ENCODE measurements at regions not wholly inside any gene's neighbourhood (a gene's known extent, or its start where the extent isn't known, plus 50 kb on each side); places are given as distances from the start of the nearest gene placed in this dataset.

GRCh38 chr6:91590191-91590590, 1003.3 kb upstream of the MAP3K7 start:
- Mint-ChIP-seq H3K36me3 (ENCODE audit: low read depth) (no peaks in the 10 kb centered on the region), H3K27me3 (ENCODE audit: low read depth) (no peaks in the 10 kb centered on the region), H3K27ac (no peak overlapping the region), H3K4me1 (ENCODE audit: low read depth) (no peaks in the 10 kb centered on the region), H3K9me3 (no peaks in the 10 kb centered on the region), H3K4me3 (ENCODE audit: low read depth) (no peak overlapping the region)
- no peak for DNase-seq (ENCODE audit: low spot score)
- intact Hi-C loops (cut with micrococcal nuclease), result no loop called here

GRCh38 chr6:91580635-91581034, 993.8 kb upstream of the MAP3K7 start:
- no peak for DNase-seq (ENCODE audit: low spot score)
- no peaks in the 10 kb centered on the region for H3K9me3 Mint-ChIP-seq
- intact Hi-C loops (cut with micrococcal nuclease), result no loop called here
- no peaks in the 10 kb centered on the region for H3K4me1 Mint-ChIP-seq (ENCODE audit: low read depth)
- H3K4me3 Mint-ChIP-seq (ENCODE audit: low read depth), result no peak overlapping the region
- H3K27me3 Mint-ChIP-seq (ENCODE audit: low read depth), result no peaks in the 10 kb centered on the region
- H3K27ac Mint-ChIP-seq, result no peak overlapping the region
- H3K36me3 Mint-ChIP-seq (ENCODE audit: low read depth), result no peaks in the 10 kb centered on the region

- Mint-ChIP-seq H3K9me3 (no peaks in the 10 kb centered on the region), H3K4me3 (ENCODE audit: low read depth) (no peak overlapping the region), H3K27me3 (ENCODE audit: low read depth) (no peaks in the 10 kb centered on the region), H3K36me3 (ENCODE audit: low read depth) (no peaks in the 10 kb centered on the region), H3K4me1 (ENCODE audit: low read depth) (no peaks in the 10 kb centered on the region), H3K27ac (no peak overlapping the region)
- no peak for DNase-seq (ENCODE audit: low spot score)
- intact Hi-C loops (cut with micrococcal nuclease), result no loop called here
These were observed 988.2 kb upstream of the MAP3K7 start for GRCh38 chr6:91575032-91575431.

GRCh38 chr6:91573826-91574416, 987.0 kb upstream of the MAP3K7 start:
- no peak for DNase-seq (ENCODE audit: low spot score)
- Mint-ChIP-seq H3K9me3 (no peaks in the 10 kb centered on the region), H3K4me1 (ENCODE audit: low read depth) (no peaks in the 10 kb centered on the region), H3K36me3 (ENCODE audit: low read depth) (no peaks in the 10 kb centered on the region), H3K27me3 (ENCODE audit: low read depth) (no peaks in the 10 kb centered on the region), H3K4me3 (ENCODE audit: low read depth) (no peak overlapping the region), H3K27ac (no peak overlapping the region)
- intact Hi-C loops (cut with micrococcal nuclease), result no loop called here

GRCh38 chr6:91572878-91573277, 986.0 kb upstream of the MAP3K7 start:
- Mint-ChIP-seq H3K36me3 (ENCODE audit: low read depth) (no peaks in the 10 kb centered on the region), H3K9me3 (no peaks in the 10 kb centered on the region), H3K27me3 (ENCODE audit: low read depth) (no peaks in the 10 kb centered on the region), H3K4me1 (ENCODE audit: low read depth) (no peaks in the 10 kb centered on the region), H3K4me3 (ENCODE audit: low read depth) (no peak overlapping the region), H3K27ac (no peak overlapping the region)
- intact Hi-C loops (cut with micrococcal nuclease), result no loop called here
- DNase-seq (ENCODE audit: low spot score), result no peak

GRCh38 chr6:91569071-91569470, 982.2 kb upstream of the MAP3K7 start:
- no peak for DNase-seq (ENCODE audit: low spot score)
- Mint-ChIP-seq H3K4me1 (ENCODE audit: low read depth) (no peaks in the 10 kb centered on the region), H3K27ac (no peak overlapping the region), H3K9me3 (no peaks in the 10 kb centered on the region), H3K27me3 (ENCODE audit: low read depth) (no peaks in the 10 kb centered on the region), H3K4me3 (ENCODE audit: low read depth) (no peak overlapping the region), H3K36me3 (ENCODE audit: low read depth) (no peaks in the 10 kb centered on the region)
- intact Hi-C loops (cut with micrococcal nuclease), result no loop called here

GRCh38 chr6:91566467-91566866, 979.6 kb upstream of the MAP3K7 start:
- intact Hi-C loops (cut with micrococcal nuclease), result no loop called here
- H3K9me3 Mint-ChIP-seq, result no peaks in the 10 kb centered on the region
- H3K36me3 Mint-ChIP-seq (ENCODE audit: low read depth), result no peaks in the 10 kb centered on the region
- no peak for DNase-seq (ENCODE audit: low spot score)
- H3K27ac Mint-ChIP-seq, result no peak overlapping the region
- H3K4me3 Mint-ChIP-seq (ENCODE audit: low read depth), result no peak overlapping the region
- no peaks in the 10 kb centered on the region for H3K27me3 Mint-ChIP-seq (ENCODE audit: low read depth)
- no peaks in the 10 kb centered on the region for H3K4me1 Mint-ChIP-seq (ENCODE audit: low read depth)

- Mint-ChIP-seq H3K36me3 (ENCODE audit: low read depth) (no peaks in the 10 kb centered on the region), H3K4me1 (ENCODE audit: low read depth) (no peaks in the 10 kb centered on the region), H3K27ac (no peak overlapping the region), H3K27me3 (ENCODE audit: low read depth) (no peaks in the 10 kb centered on the region), H3K9me3 (peaks cover 7% of the 10 kb centered on the region), H3K4me3 (ENCODE audit: low read depth) (no peak overlapping the region)
- DNase-seq (ENCODE audit: low spot score), result no peak
- intact Hi-C loops (cut with micrococcal nuclease), result no loop called here
These were observed 978.3 kb upstream of the MAP3K7 start for GRCh38 chr6:91565207-91565606.

- Mint-ChIP-seq H3K4me1 (ENCODE audit: low read depth) (no peaks in the 10 kb centered on the region), H3K27ac (no peak overlapping the region), H3K36me3 (ENCODE audit: low read depth) (no peaks in the 10 kb centered on the region), H3K9me3 (peaks cover 7% of the 10 kb centered on the region), H3K27me3 (ENCODE audit: low read depth) (no peaks in the 10 kb centered on the region), H3K4me3 (ENCODE audit: low read depth) (no peak overlapping the region)
- no peak for DNase-seq (ENCODE audit: low spot score)
- intact Hi-C loops (cut with micrococcal nuclease), result no loop called here
These were observed 976.1 kb upstream of the MAP3K7 start for GRCh38 chr6:91562955-91563354.

- no peak overlapping the region for H3K4me3 Mint-ChIP-seq (ENCODE audit: low read depth)
- no peaks in the 10 kb centered on the region for H3K27me3 Mint-ChIP-seq (ENCODE audit: low read depth)
- peaks cover 7% of the 10 kb centered on the region for H3K9me3 Mint-ChIP-seq
- DNase-seq (ENCODE audit: low spot score), result no peak
- H3K36me3 Mint-ChIP-seq (ENCODE audit: low read depth), result no peaks in the 10 kb centered on the region
- no peaks in the 10 kb centered on the region for H3K4me1 Mint-ChIP-seq (ENCODE audit: low read depth)
- intact Hi-C loops (cut with micrococcal nuclease), result no loop called here
- H3K27ac Mint-ChIP-seq, result no peak overlapping the region
These were observed 973.5 kb upstream of the MAP3K7 start for GRCh38 chr6:91560409-91560808.

- no peak overlapping the region for H3K4me3 Mint-ChIP-seq (ENCODE audit: low read depth)
- intact Hi-C loops (cut with micrococcal nuclease), result no loop called here
- DNase-seq (ENCODE audit: low spot score), result no peak
- H3K27me3 Mint-ChIP-seq (ENCODE audit: low read depth), result no peaks in the 10 kb centered on the region
- H3K4me1 Mint-ChIP-seq (ENCODE audit: low read depth), result no peaks in the 10 kb centered on the region
- no peaks in the 10 kb centered on the region for H3K36me3 Mint-ChIP-seq (ENCODE audit: low read depth)
- H3K9me3 Mint-ChIP-seq, result no peaks in the 10 kb centered on the region
- H3K27ac Mint-ChIP-seq, result no peak overlapping the region
These were observed 954.0 kb upstream of the MAP3K7 start for GRCh38 chr6:91540902-91541301.

GRCh38 chr6:91539456-91539855, 952.6 kb upstream of the MAP3K7 start:
- Mint-ChIP-seq H3K9me3 (no peaks in the 10 kb centered on the region), H3K27me3 (ENCODE audit: low read depth) (no peaks in the 10 kb centered on the region), H3K4me3 (ENCODE audit: low read depth) (no peak overlapping the region), H3K36me3 (ENCODE audit: low read depth) (no peaks in the 10 kb centered on the region), H3K4me1 (ENCODE audit: low read depth) (no peaks in the 10 kb centered on the region), H3K27ac (no peak overlapping the region)
- DNase-seq (ENCODE audit: low spot score), result no peak
- intact Hi-C loops (cut with micrococcal nuclease), result no loop called here

- Mint-ChIP-seq H3K9me3 (no peaks in the 10 kb centered on the region), H3K27me3 (ENCODE audit: low read depth) (no peaks in the 10 kb centered on the region), H3K4me3 (ENCODE audit: low read depth) (no peak overlapping the region), H3K36me3 (ENCODE audit: low read depth) (no peaks in the 10 kb centered on the region), H3K27ac (no peak overlapping the region), H3K4me1 (ENCODE audit: low read depth) (no peaks in the 10 kb centered on the region)
- intact Hi-C loops (cut with micrococcal nuclease), result no loop called here
- DNase-seq (ENCODE audit: low spot score), result no peak
These were observed 951.8 kb upstream of the MAP3K7 start for GRCh38 chr6:91538622-91539021.

- intact Hi-C loops (cut with micrococcal nuclease), result no loop called here
- Mint-ChIP-seq H3K9me3 (no peaks in the 10 kb centered on the region), H3K36me3 (ENCODE audit: low read depth) (no peaks in the 10 kb centered on the region)
These were observed 947.7 kb upstream of the MAP3K7 start for GRCh38 chr6:91534614-91535013.

More at GRCh38 chr6:91534614-91535013, 947.7 kb upstream of the MAP3K7 start:
- Mint-ChIP-seq H3K4me1 (ENCODE audit: low read depth) (no peaks in the 10 kb centered on the region), H3K27me3 (ENCODE audit: low read depth) (no peaks in the 10 kb centered on the region), H3K4me3 (ENCODE audit: low read depth) (no peak overlapping the region), H3K27ac (no peak overlapping the region)
- no peak for DNase-seq (ENCODE audit: low spot score)

Measured in activated T-helper 2 cell treated with anti-CD3 and anti-CD28 coated beads, Interferon-gamma antibody, Interleukin-2, Interleukin-4, amounts not matched to agents 10 μg/mL and 5 μg/mL and 100 μg/mL, durations not matched to agents 14 hours and 24 hours and 36 hours (primary cell).